Jurkat, Clone E6-1 (cell line): ENCODE measurements at regions not wholly inside any gene's neighbourhood (a gene's known extent, or its start where the extent isn't known, plus 50 kb on each side); places are given as distances from the start of the nearest gene placed in this dataset.

Experiments used
- DNase-seq: peaks from one replicate; pipeline ENCODE4 v3.0.0-alpha.2; 2011; ENCODE audit warnings: low read depth, low spot score
- H3K4me3 ChIP-seq: 2 replicates; pipeline ENCODE4 v1.5.1; 2011; ENCODE audit warnings: mild to moderate bottlenecking, low read length, control low read depth, moderate library complexity

DNA sequence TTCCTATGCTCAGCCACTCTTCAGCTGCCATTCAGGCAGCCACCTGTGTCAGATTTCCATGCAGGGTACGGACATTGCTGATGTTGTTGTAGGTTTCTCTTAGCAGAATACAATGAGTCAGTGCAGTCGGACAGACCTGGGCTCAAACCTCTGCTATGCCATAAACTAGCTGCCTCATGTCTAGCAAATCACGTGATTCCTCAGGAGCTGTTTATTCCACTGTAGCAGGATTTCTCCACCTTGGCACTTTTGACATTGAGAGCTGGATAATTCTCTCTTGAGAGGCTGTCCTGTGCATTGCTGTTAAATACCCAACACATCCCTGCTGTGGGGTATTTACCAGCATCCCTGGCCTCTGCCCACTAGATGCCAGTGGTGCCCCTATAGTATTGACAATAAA is 413.8 kb upstream of the CDH4 start:
- no peak for DNase-seq
- no peak overlapping the region for H3K4me3 ChIP-seq

DNA sequence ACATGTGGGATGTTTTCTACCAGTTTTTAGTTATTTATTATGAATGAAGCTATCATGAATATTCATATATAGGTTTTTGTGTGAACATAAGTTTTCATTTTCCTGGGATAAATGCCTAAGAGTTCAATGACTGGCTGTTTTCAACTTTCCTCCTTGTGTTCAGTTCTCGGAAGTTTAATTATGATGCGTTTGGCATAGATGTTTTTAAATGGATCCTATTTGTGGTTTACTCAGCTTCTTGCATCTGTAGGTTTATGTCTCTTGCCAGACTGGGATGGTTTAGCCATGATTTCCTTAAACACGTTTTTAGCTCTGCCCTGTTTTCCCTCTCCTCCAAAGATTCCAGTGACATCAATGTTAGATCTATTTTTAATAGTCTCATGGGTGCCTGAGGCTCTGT is 411.1 kb upstream of the CDH4 start:
- no peak for DNase-seq
- no peak overlapping the region for H3K4me3 ChIP-seq

DNA sequence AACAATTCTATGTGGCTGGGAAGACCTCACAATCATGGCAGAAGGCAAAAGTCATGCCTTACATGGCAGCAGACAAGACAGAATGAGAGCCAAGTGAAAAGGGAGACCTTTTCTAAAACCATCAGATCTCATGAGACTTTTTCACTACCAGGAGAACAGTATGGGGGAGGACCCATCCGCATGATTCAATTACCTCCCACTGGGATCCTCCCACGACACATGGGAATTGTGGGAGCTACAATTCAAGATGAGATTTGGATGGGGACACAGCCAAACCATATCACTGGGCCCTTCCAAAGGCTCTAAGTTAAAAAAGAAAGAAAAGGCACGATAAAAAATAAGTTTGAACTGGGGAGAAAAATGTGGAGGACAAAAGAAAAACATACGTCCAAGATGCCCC is 406.9 kb upstream of the CDH4 start:
- no peak overlapping the region for H3K4me3 ChIP-seq
- DNase-seq = no peak

DNA sequence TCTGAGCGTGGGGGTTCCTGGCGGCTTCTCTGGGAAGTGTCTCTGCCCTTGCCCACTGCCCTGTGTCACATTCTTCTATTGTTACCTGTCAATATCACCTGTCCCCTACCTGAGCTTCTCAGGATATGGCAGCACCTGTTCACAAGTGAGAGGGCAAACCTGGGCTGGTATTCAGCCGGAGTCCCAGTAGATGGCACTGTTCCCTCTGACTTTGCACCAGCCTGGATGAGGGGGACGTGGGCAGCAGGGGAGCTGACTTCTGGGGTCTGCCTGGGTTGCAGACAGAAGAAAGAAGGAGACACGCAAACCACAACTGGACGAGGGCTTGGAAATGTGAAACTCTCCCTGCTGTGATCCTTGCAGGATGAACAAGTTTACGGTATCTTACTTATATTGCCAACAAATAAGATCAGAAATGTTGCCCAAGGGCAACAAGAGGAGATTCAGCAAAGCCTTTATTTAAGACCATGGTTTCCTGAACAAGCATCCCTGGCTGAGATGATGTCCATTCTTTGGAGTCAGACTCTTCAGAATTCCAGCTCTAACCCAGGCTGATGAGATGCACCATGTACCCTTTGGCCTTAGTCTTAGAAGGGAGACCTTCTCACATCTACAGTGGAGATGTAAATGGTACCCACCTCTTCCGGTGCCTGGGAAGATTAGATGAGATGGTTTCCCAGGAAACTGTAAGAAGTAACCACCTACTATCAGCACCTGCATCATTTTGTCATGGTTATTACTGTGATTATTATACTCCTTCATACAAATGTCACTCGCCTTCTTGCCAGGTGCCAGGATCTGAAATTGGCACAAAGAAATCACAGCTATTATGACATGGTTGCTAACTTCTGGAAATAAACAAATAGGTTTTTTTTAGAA is 400.0 kb upstream of the CDH4 start:
- peak; percentile 38 for DNase-seq
- H3K4me3 ChIP-seq = no peak overlapping the region

DNA sequence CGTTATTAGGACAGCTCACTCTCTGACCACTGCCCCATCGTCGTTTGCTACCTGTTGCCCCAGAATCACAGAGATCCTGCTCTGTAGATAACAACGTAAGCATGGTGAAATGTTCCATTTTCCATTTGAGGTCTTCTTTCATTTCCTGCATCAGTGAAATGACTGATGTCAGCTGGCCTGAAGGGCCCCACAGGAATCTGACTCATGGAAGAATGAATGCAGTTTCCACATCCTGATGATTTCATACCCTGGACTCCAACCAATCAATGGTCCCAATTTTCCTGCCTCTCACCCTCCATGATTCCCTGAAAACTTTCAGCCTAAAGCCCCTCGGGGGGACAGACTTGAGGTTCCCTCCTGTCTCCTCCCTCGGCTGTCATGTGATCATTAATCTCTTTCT is 394.4 kb upstream of the CDH4 start:
- H3K4me3 ChIP-seq = no peak overlapping the region
- no peak for DNase-seq

DNA sequence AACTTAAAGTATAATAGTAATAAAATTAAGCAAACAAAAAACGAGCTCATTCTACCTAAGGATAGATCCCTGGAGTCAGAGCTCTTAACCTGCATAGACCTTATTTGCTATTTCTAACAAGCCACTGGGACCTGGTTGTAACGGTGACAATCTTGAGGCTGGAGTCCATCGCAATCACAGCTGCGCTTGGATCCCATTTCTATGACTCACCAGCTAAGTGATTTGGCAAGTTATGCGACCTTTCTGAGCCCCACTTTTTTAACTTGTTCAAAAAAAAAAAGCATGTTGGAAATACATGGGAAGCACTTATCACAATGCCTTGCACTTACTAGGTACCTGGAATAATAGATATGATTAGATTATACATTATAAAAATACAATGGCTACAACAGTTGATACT is 389.5 kb upstream of the CDH4 start:
- no peak overlapping the region for H3K4me3 ChIP-seq
- DNase-seq = no peak

DNA sequence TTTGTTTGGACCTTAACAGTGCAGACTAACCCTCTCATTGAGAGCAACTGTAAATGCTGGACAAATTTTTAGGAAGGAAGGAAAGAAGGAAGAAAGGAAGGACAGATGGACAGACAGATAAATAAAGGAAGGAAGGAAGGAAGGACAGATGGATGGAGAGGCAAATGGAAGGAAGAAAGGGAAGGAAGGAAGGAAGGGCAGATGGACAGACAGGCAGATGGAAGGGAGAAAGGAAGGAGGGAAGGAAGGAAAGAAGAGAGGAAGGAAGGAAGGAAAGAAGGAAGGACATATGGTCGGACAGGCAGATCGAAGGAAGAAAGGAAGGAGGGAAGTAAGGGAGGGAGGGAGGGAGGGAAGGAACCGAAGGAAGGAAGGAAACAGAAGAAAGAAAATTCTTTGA is 388.5 kb upstream of the CDH4 start:
- DNase-seq = no peak
- no peak overlapping the region for H3K4me3 ChIP-seq

DNA sequence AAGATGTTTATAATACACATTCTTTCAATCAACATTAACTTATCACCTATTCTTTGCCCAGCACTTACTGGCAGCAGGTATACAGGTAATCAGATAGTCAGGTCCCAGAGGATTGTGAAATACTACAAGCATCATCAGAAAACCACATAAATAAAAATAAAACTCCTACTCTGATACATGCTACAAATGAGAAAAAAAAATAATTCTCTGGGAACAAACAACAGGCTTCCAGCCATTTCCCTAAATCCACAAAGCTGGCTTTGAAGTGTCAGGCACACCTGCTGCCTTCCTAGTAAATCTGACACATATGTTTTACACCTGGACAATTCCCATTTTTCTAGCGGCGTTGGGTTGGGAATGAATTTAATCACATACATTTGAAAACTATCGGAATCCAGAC is 384.5 kb upstream of the CDH4 start:
- no peak overlapping the region for H3K4me3 ChIP-seq
- no peak for DNase-seq

DNA sequence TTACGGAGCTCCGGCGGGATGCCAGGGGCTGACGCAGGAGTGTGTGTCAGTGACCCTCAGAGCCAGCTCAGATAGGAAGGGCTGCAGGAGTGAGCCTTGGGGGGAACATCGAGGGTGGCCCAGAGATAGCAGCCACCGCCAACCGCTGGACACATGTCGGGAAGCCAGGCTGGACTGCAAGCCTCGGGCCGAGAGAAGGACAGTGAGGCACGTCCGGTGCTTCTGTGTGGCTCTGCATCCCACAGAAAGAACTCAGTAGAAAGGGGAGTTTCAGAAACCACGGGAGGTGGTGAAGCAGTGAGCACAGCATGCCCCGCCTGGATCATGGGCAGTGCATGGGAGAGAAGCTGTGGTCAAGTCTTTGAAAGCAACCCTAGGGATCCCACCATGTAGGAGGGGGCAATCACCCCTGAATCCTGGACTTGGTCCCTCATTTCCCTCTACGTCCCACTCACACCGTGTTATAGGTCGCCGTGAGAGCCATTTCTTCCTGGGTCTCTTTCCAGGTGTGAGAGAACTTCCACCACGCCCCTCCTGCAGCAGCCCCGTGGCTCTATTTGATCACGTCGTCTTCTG is 383.7 kb upstream of the CDH4 start:
- H3K4me3 ChIP-seq = peak overlapping the region; percentile 25
- DNase-seq = no peak

DNA sequence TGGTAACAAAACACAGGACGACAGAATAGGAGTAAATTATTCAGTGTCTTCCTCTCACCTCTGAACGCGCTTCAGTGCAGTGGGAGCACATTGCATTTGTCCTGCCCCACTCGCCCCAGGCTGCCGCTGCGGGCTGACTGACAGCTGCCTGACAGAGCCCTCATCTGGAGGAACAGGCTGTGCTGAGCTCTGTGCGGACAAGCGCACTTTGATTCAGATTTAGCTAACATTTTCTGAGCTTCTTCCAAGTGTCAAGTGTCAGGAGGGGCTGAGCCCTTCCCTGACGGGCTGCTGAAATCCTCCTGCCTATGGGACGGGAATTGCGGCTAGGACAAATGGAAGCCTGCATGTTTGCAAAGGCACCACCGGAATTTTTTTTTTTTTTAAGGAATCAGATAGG is 383.0 kb upstream of the CDH4 start:
- no peak for DNase-seq
- peak overlapping the region; percentile 25 for H3K4me3 ChIP-seq

DNA sequence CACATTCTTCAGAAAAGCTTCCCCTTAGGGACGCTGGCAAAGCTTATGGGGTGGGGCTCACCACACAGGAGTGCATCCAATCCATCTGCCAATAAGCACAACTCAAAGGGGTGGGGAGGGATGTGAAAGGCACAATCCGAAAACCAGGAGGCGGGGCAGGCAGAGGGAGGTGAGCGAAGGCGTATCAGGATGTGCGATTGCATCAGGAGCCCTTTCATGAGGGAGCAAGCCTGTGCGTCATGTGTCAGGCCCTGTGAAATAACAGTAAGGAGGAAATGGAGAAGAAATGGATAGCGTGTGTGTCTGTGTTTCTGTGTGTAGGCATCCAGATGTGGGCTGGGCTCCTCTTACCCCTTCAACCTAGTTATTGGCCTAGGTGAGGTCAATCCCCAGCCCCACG is 382.4 kb upstream of the CDH4 start:
- DNase-seq = no peak
- no peak overlapping the region for H3K4me3 ChIP-seq

DNA sequence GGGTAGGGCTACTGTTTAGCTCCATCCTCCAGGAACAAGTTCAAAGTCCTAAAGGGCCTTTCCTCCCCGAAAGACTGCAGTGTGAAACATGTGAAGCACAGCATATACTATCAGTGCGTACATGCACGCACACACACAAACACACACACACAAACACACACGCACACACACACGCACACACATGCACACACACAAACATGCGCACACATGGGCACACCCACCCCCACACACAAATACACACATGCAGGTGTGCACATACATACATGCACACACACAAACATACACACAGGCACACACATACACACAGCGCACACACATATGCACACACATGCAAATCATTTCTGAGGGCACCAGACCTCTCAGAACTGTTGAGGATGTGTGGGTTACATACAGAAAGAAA is 382.0 kb upstream of the CDH4 start:
- no peak for DNase-seq

DNA sequence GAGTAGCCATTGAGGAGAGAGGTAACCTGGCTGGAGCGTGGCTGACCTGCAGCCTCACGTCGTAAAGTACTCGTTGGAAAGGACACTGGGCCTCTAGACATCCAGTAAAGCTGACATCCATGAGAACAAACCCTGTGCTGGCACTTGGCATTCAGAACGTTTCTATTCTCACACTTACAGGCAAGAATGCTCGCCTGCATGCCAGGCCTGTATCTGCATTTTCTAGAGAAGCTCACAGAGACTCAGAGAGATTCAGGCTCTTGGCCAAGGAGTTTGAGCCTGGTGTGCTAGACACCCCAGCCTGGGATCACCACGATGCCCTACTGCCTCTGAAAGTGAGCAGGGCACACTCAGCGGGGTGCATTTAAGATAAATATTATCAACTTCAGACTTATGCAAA is 379.8 kb upstream of the CDH4 start:
- no peak for DNase-seq
- no peak overlapping the region for H3K4me3 ChIP-seq

More for the DNA sequence above, 382.0 kb upstream of the CDH4 start:
- no peak overlapping the region for H3K4me3 ChIP-seq

DNA sequence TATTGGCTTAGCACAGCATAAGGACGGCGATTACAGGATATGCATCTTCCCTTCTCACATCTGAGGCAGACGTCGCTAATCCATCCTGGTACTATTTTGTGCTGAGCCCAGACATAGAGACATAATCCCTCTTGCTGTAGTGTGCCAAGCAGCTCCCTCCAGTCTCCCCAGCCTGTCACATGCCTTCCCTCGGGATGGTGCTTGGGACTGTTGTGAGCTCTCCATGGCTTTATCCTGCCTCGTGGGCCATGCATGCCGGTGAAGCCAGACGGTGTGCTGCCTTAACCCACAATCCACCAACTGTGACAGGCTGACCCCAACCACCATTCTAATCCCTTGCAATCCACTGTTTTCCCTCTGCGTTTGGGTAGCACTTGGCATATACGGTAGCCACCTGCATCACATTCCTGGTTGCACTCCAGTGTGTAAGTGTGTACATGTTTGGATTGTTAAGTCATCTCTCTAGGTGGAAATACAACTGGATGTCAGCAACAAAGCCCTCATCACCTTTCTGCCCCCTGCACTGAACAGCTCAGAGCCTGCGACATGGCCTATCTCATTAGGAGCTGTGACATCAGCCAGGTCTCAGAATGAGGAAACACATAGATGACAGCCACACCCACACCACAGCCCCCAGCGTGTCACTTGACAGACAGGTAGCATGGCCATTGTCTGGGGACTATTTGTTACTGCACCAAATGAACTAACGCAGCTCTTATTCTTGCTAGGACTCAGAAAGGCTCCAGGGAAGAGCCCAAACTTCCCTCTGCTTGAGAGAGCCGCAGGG is 374.8 kb upstream of the CDH4 start:
- no peak overlapping the region for H3K4me3 ChIP-seq
- no peak for DNase-seq

DNA sequence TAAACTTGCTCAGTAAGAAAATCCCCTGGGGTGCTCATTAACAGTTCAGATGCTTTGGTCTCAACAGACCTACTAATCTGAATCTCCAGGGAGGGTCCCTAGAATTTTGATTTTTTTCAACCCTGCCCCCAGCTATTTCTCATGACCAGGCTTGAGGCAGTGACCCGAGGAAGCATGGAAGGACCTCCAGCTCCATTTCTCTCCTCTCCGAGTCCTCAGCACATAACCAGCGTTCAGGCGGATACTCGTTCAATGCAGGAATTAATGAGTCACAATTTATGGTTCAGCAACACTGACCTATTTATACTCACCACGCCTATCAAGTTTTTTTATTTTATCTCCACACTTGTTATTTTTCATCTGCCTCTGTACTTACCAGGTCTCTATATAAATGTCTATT is 369.2 kb upstream of the CDH4 start:
- no peak overlapping the region for H3K4me3 ChIP-seq
- DNase-seq = no peak

DNA sequence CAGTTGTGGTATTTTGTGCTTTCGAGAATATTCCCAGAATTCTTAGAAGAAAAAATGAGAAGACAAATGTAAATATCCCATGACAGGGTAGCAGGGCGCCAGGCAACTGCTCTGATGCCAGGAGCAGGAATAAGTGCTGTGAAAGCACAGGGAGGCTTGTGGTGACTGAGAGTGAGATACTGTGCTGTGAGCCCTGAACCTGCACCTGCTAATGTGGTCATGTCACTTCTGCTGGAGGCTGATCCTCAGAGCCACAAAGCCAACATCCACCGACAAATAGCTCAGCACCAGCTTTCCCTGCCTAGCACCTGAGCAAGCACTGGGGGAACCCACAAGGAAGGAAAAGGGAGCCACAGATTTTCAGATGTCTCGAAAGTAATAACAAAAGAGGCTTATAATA is 368.6 kb upstream of the CDH4 start:
- H3K4me3 ChIP-seq = no peak overlapping the region
- DNase-seq = peak; percentile 95

DNA sequence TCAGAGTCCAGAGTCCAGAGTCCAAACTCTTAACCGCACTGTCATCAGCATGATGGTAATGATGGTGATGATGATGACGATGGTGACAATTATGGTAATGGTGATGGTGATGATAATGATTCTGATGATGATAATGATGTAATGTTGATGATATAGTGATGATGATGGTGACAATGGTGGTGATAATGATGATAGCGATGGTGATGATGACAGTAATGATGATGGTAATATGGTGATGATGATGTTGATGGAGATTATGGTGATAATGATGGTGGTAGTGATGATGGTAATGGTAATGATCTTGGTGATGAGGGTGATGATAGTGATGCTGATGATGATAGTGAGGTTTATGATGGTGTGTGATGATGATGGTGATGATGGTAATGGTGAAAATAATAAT is 367.8 kb upstream of the CDH4 start:
- DNase-seq = no peak
- H3K4me3 ChIP-seq = no peak overlapping the region

DNA sequence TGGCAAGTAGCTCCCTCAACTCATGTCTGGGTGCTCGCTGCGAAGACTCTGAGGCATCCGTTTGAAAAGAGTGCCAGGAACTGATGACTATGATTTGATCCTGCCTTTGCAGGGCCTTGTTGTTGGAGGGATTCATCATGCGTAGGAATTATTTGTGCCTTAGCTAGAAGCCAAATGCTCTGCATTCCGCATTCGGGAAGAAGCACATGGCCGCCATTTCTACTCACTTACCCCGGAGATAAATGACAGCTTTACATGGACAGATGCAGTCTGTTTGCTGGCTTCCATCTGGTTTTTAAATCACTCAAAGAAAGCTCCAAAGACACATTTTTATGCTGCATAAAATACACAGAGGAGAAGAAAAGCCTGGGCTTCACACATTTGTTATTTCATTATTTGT is 363.3 kb upstream of the CDH4 start:
- no peak overlapping the region for H3K4me3 ChIP-seq
- DNase-seq = no peak

DNA sequence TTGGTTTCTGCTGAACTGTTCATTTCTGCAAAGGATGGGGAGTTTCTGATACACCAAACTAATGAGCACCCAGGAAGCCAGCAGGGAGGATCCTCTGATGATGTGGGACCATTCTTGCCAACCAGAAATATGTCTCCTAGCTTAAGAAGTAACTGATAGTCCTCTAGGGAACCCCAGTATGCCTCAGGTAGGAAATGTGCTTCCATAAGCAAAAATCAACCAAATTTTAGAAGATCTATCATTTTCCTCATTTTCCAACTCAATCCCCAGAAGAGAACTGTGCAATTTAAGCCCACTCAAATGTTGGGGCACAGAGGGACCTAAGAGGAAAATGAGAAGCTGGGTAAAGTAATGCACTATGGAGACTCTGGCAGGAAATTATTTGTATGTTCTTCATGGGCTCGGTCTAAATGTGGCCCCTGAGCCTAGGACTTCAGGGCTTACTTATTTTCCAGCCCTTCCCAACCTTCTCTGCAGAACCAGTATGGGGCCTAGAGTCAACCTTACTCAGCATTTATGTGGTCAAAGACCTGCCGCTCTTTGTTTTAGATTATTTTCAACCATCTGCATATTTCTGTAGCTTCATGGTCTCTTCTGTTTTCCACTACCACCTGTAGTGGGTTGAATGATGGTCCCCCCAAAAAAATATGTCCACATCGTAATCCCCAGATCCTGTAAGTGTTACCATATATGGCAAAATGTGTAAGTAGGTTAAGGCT is 359.8 kb upstream of the CDH4 start:
- H3K4me3 ChIP-seq = no peak overlapping the region
- DNase-seq = no peak

DNA sequence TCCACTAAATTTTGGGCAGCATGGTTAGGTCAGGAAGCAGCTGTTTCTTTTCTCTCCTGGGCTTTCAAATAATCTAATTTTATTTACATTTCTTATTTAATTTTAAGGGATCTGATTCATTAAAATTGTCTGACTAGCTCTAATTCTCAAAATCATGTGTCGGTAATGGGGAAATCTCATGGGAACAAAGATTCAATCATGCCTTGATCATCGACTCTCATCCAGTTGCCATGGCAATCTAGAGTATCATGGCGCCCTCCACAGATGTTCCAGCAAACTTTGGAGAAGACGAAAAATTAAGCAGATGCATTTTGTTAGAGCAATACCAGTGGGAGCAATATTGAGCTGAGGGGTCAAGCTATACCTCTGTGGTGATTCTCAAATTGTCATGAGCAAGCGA is 358.0 kb upstream of the CDH4 start:
- H3K4me3 ChIP-seq = no peak overlapping the region
- no peak for DNase-seq
